GM18507 (cell line): ENCODE measurements at regions not wholly inside any gene's neighbourhood (a gene's known extent, or its start where the extent isn't known, plus 50 kb on each side); places are given as distances from the start of the nearest gene placed in this dataset.
"Not testable (repeated sequence)": the region's sequence is repeated elsewhere in the genome, so short reads cannot be mapped to it uniquely, and the experiment has no call there.

ENCODE experiments used
- DNase-seq: peaks from one replicate; pipeline ENCODE4 v3.0.0; 2011; ENCODE audit warnings: low read depth; ENCODE audit not compliant: insufficient read length; ENCODE audit errors: extremely low spot score
- FAIRE-seq: peaks from 2 replicates; lab custom pipeline; 2011; peaks lifted over from hg19 to GRCh38; lab: Jason Lieb, UNC

GRCh38 chr4:81324594-81324993, 109.6 kb upstream of the PRKG2 start:
- DNase-seq, FAIRE-seq: not testable (repeated sequence)

- DNase-seq = no peak
- FAIRE-seq = no peak
Measured at GRCh38 chr4:81319657-81320056, 104.6 kb upstream of the PRKG2 start.

DNA sequence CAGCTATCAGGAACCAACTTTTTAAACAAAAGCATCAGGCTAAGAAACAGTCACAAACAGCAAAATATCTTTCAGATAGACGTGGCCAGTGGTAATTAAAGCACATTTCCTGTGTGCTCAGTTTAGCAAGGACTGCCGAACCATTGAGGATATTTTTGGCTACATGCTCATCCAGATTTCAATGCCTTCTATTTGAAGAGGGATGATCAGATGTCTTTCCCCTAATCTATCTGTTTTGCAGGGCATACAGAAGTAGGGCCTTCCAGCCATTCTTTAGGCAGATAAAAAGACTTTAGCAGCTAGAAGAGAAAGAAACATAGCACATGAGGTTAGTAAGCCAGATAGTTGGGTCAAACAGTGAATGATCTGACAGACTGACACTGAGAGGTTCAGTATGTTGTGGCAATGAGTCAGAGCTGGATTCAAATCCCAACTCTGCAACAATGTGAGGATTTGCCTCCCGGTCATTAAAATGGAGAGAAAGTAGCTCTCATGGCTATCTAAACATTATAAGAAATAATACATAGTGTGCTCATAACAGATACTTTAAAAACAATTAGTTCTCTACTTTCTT, 100.0 kb upstream of the PRKG2 start:
- DNase-seq = no peak
- FAIRE-seq = no peak

GRCh38 chr4:81314196-81314896, 99.3 kb upstream of the PRKG2 start:
- DNase-seq (no peak), FAIRE-seq (no peak)

- no peak for FAIRE-seq
Measured at GRCh38 chr4:81307991-81308390, 93.0 kb upstream of the PRKG2 start.

DNA sequence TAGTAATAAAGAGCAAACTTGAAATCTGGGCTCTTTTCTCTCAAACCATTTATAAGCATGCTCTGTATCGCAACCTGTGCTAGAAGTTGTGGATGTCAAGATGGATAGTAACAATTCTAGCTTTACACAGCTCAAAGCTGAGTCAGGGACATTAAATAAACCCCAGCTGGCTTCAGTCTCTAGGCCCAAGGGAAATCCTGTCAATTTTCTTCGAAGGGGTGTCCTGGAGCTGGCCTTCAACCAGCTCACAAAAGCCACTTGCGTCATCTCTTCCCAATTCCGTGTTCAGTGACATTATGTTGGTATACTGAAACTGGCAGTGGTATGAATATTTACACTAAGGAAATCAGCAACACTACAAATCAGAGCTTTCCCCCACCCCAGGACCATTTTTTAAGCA, 89.8 kb upstream of the PRKG2 start:
- FAIRE-seq = no peak
- no peak for DNase-seq

More at GRCh38 chr4:81307991-81308390, 93.0 kb upstream of the PRKG2 start:
- no peak for DNase-seq

GRCh38 chr4:81300352-81300751, 85.3 kb upstream of the PRKG2 start:
- not testable (repeated sequence) for DNase-seq, FAIRE-seq

- no peak for FAIRE-seq
- no peak for DNase-seq
Measured at GRCh38 chr4:81290813-81291212, 75.8 kb upstream of the PRKG2 start.

- DNase-seq = no peak
- FAIRE-seq = no peak
Measured at GRCh38 chr4:81287101-81287500, 72.1 kb upstream of the PRKG2 start.

DNA sequence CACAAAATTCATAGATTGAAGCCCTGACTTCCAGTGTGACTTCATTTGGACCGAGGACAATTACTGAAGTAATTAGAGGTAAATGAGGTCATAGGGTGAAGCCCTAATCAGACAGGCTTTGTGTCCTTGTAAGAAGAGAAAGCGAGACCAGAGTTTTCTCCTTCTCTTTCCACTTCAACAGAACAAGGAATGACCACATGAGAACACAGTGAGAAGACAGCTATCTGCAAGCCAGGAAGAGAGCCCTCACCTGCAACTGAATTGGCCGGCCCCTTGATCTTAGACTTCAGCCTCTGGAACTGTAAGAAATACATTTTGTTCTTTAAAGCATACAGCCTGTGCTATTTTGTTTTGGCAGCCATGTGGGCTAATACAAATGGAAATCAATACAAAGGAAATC, 67.1 kb upstream of the PRKG2 start:
- no peak for FAIRE-seq
- DNase-seq = no peak

DNA sequence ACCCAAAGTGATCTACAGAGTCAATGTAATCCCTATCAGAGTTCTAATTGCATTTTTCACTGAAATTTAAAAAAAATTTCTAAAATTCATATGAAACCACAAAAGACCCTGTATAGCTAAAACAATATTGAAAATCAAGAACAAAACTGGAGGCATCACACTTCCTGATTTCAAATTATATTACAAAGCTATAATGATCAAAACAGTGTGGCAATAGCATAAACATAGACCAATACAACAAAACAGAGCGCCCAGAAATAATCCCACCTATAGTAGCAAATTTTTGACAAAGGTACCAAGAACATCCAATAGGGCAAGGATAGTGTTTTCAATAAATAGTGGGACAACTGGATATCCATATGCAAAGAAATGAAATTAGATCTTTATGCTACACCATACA, 59.4 kb upstream of the PRKG2 start:
- DNase-seq = no peak
- FAIRE-seq = no peak

DNA sequence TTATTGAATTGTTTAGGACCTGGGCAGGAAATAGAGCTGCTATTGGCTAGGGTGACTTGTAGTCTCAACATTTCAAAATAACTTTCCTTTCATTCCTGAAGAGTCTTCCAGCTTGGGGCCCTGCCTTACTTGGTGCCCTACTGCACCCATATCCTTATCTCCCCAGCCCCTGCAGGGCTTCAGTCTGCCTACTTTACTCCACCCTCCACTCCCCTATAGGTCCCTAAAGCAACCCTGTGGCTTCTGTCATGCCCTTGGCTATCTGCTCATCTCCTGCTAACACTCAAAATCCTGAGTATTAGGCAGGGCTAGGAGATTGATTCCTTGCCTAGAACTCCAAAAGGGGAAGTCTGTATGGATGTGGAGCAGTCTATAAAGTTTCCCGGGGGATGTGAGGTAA, 57.6 kb upstream of the PRKG2 start:
- no peak for DNase-seq
- no peak for FAIRE-seq
